ENCODE measurements at regions not wholly inside any gene's neighbourhood (a gene's known extent, or its start where the extent isn't known, plus 50 kb on each side); places are given as distances from the start of the nearest gene placed in this dataset.

- Histone ChIP-seq H3K9me3 (no peaks in the 10 kb centered on the region), H3K4me1 (peaks cover 0 to 42% (median 0%) of the 10 kb centered on the region in 4 donors), H3K27me3 (peaks cover 0 to 56% of the 10 kb centered on the region in 2 donors), H3K4me3 (peak overlapping the region; percentile 39 to 66 (median 60)), H3K36me3 (no peaks in the 10 kb centered on the region), H3K27ac (peak overlapping the region; percentile 85 to 95 (median 94))
- 22 to 26% methylated on average over 25 of the region's 25 CpGs for WGBS, 2 donors
- DNase-seq (ENCODE audit: low spot score in 2 of 2): peak; percentile 69 to 70
- no peak for TF ChIP-seq CTCF (IDR thresholded peaks at IDR 0.05)
- peak in 1 of 2 donors; percentile 78 for TF ChIP-seq EP300 (IDR thresholded peaks at IDR 0.05)
- peak in 1 of 2 donors; percentile 42 for TF ChIP-seq POLR2A (IDR thresholded peaks at IDR 0.05)
Observed at GRCh38 chr11:16607675-16608644, 130.5 kb upstream of the C11orf58 start.

GRCh38 chr11:16606784-16607674 is 131.4 kb upstream of the C11orf58 start:
- DNase-seq (ENCODE audit: low spot score in 2 of 2): peak in 1 of 2 donors; percentile 16
- Histone ChIP-seq H3K4me1 (peaks cover 0 to 33% (median 0%) of the 10 kb centered on the region in 4 donors), H3K27ac (peak overlapping the region; percentile 85 to 95 (median 94)), H3K36me3 (no peaks in the 10 kb centered on the region), H3K27me3 (peaks cover 0 to 49% of the 10 kb centered on the region in 2 donors), H3K9me3 (no peaks in the 10 kb centered on the region), H3K4me3 (peak overlapping the region; percentile 39 to 66 (median 60))
- WGBS, 2 donors: 1% methylated on average over 80 of the region's 81 CpGs
- no peak for TF ChIP-seq POLR2A (IDR thresholded peaks at IDR 0.05)
- no peak for TF ChIP-seq EP300 (IDR thresholded peaks at IDR 0.05)
- no peak for TF ChIP-seq CTCF (IDR thresholded peaks at IDR 0.05)

- peak; percentile 91 to 96 for DNase-seq (ENCODE audit: low spot score in 2 of 2)
- 1% methylated on average over 36 of the region's 36 CpGs for WGBS, 2 donors
- peaks cover 0 to 40% of the 10 kb centered on the region in 2 donors for H3K27me3 ChIP-seq
- peak overlapping the region; percentile 85 to 95 (median 94) for H3K27ac ChIP-seq
- peaks cover 0 to 33% (median 0%) of the 10 kb centered on the region in 4 donors for H3K4me1 ChIP-seq
- H3K9me3 ChIP-seq: no peaks in the 10 kb centered on the region
- peak; percentile 63 to 78 for TF ChIP-seq POLR2A (IDR thresholded peaks at IDR 0.05)
- peak in 1 of 2 donors; percentile 96 for TF ChIP-seq EP300 (IDR thresholded peaks at IDR 0.05)
- TF ChIP-seq CTCF (IDR thresholded peaks at IDR 0.05): peak; percentile 91 to 98 (median 97)
- peak overlapping the region; percentile 59 to 67 (median 64) for H3K4me3 ChIP-seq
- no peaks in the 10 kb centered on the region for H3K36me3 ChIP-seq
Observed at GRCh38 chr11:16605894-16606783, 132.3 kb upstream of the C11orf58 start.

GRCh38 chr11:16605389-16605893 is 133.0 kb upstream of the C11orf58 start:
- Histone ChIP-seq H3K27me3 (peaks cover 0 to 33% of the 10 kb centered on the region in 2 donors), H3K27ac (peak overlapping the region; percentile 72 to 94 (median 89)), H3K9me3 (no peaks in the 10 kb centered on the region), H3K36me3 (no peaks in the 10 kb centered on the region), H3K4me1 (peaks cover 0 to 35% (median 0%) of the 10 kb centered on the region in 4 donors), H3K4me3 (peak overlapping the region; percentile 59 to 67 (median 64))
- TF ChIP-seq POLR2A (IDR thresholded peaks at IDR 0.05): peak in 1 of 2 donors; percentile 8
- TF ChIP-seq EP300 (IDR thresholded peaks at IDR 0.05): no peak
- TF ChIP-seq CTCF (IDR thresholded peaks at IDR 0.05): no peak
- WGBS, 2 donors: 0 to 1% methylated on average over 32 of the region's 32 CpGs
- DNase-seq (ENCODE audit: low spot score in 2 of 2): peak; percentile 16 to 50

Measured in tibial nerve (tissue), 4 donors.